HUES48 (cell line): ENCODE measurements at regions not wholly inside any gene's neighbourhood (a gene's known extent, or its start where the extent isn't known, plus 50 kb on each side); places are given as distances from the start of the nearest gene placed in this dataset.

Experiments
- H3K27ac ChIP-seq: one replicate; pipeline ENCODE4 v1.7.0; 2013; ENCODE audit warnings: low read depth, low read length, inconsistent platforms
- H3K27me3 ChIP-seq: 2 replicates; pipeline ENCODE4 v1.6.1; 2013; ENCODE audit warnings: mild to moderate bottlenecking, low read length; ENCODE audit not compliant: control insufficient read depth, insufficient read depth
- H3K36me3 ChIP-seq: 2 replicates; pipeline ENCODE4 v1.6.1; 2013; ENCODE audit warnings: low read length; ENCODE audit not compliant: control insufficient read depth, insufficient read depth
- H3K4me1 ChIP-seq: 2 replicates; pipeline ENCODE4 v1.6.1; 2013; ENCODE audit warnings: mild to moderate bottlenecking, low read length; ENCODE audit not compliant: control insufficient read depth, insufficient read depth
- H3K4me3 ChIP-seq: 2 replicates; pipeline ENCODE4 v1.5.1; 2013; ENCODE audit warnings: mild to moderate bottlenecking, low read depth, low read length
- H3K9ac ChIP-seq: 2 replicates; pipeline ENCODE4 v1.6.1; 2013; ENCODE audit warnings: mild to moderate bottlenecking, low read depth, low read length, moderate library complexity
- H3K9me3 ChIP-seq: 2 replicates; pipeline ENCODE4 v1.6.1; 2013; ENCODE audit warnings: low read length; ENCODE audit not compliant: control insufficient read depth, insufficient read depth

DNA sequence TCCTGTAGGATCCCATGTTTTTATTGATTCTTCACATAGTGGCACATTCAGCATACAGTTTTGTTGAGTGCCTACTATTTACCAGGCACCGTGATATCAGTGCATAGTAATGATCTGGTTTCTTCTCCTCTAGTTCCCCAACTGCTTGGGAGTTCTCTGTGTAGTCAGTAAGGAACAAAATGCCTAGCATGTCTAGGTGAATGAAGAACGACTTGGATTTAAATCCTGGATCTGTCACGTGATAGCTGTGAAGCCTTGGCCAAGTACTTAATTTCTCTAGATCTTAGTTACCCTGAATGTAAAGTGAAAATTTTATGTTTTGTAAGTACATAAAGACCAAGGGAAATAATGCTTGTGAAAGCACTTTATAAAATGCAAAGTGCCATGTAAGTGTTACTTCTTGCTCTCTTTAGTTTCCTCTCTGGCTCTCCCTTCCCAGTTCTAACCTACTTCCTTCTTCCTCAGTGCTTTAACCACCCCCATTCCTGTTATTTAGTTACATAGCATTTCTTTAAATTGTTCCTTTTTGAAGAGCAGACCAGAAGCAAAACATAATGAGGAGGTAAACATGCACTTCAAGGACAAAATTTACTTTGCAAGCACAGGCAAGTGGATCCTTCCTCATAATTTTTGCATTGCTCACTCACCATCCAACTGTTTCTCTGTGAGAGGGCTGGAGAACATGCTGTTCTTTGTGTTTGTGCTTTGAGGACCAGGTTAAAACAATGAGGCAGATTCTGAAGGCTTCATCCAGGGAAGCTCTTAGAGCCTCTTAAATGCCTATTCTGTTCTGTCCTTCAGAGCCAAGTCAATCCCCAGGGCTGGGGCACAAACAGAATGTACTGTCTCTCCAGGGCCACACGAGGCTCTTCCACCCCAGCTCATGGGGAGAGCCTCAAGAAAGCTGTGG is 353.9 kb upstream of the TENM4 start:
- Histone ChIP-seq H3K9me3 (no peaks in the 10 kb centered on the region), H3K4me3 (no peak overlapping the region), H3K9ac (no peak overlapping the region), H3K27ac (no peak overlapping the region), H3K36me3 (no peaks in the 10 kb centered on the region), H3K27me3 (no peaks in the 10 kb centered on the region), H3K4me1 (no peaks in the 10 kb centered on the region)

DNA sequence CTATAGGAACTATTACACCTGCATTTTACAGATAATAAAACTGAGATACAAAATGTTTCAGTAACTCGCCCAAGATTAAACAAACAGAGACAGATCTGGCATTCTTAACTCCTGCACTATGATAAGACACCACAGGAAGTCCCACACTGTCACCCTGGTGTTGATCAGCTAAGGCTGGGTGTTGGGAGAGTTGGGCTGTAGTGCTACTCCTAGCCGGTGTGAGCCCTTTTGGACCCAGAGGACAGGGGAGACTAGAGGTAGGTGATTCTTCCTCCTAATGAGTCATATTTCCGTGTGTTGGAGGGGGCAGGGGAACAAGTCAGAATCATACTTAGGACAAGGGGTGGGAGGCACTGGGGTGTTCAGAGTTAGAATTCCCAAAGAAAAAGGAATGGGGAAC is 353.2 kb upstream of the TENM4 start:
- H3K4me3 ChIP-seq, result no peak overlapping the region
- H3K4me1 ChIP-seq, result no peaks in the 10 kb centered on the region
- no peaks in the 10 kb centered on the region for H3K27me3 ChIP-seq
- H3K27ac ChIP-seq, result no peak overlapping the region
- no peaks in the 10 kb centered on the region for H3K36me3 ChIP-seq
- H3K9ac ChIP-seq, result no peak overlapping the region
- H3K9me3 ChIP-seq, result no peaks in the 10 kb centered on the region

DNA sequence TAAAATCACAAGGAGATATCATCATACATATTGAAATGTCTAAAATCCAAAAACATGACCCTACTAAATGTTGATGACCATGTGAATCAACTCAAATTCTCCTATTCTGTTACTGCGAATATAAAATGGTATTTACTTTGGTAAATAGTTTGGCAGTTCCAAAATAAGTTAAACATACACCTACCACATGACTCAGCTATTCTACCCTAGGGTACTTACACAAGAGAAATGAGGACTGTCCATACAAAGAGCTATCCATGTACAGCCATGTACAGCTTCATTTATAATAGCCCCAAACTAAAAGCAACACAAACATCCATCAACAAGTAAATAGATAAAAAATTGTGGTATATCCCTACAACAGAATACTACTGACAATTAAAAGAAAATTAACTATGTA is 346.1 kb upstream of the TENM4 start:
- Histone ChIP-seq H3K4me1 (no peaks in the 10 kb centered on the region), H3K27ac (no peak overlapping the region), H3K4me3 (no peak overlapping the region), H3K36me3 (no peaks in the 10 kb centered on the region), H3K9ac (no peak overlapping the region), H3K9me3 (no peaks in the 10 kb centered on the region), H3K27me3 (no peaks in the 10 kb centered on the region)

DNA sequence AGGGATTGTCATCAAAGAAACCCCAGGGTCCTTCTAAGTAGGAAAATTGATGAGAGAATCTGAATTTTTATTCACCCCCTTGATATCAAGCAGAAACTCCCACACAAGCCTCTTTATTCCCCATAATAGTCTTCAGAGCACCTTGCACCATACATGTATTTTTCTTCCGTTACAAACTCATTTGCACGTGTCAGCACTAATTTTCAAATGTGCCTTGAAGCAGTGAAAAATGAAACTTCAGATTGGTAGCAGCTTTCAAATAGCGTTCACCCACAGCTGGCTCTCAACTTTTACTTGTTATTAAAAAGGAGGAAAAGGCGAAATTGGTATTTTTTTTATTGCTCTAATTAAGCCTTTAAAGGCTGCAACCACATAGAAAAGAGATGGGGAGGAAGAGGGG is 343.0 kb upstream of the TENM4 start:
- no peaks in the 10 kb centered on the region for H3K36me3 ChIP-seq
- no peaks in the 10 kb centered on the region for H3K27me3 ChIP-seq
- H3K9ac ChIP-seq, result no peak overlapping the region
- H3K9me3 ChIP-seq, result no peaks in the 10 kb centered on the region
- H3K4me1 ChIP-seq, result no peaks in the 10 kb centered on the region
- no peak overlapping the region for H3K4me3 ChIP-seq
- H3K27ac ChIP-seq, result no peak overlapping the region

DNA sequence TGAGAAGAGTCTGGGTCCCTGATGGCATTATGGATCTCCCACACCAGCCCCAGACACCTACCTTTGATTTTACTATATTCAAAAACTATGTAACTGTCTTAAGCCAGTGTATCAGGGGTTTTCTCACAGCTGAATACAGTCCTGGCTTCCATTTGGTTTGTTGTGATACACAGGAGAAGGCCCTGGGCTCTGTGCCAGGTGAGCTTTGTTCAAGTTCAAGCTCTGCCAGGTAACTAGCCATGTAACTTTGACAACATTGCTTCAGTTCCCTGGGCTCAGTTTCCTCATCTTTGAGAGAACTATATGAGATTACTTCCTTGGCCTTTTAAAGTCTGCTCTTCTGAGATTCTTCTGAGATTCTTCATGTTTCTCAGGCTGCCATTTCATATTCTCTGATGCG is 327.5 kb upstream of the TENM4 start:
- no peaks in the 10 kb centered on the region for H3K36me3 ChIP-seq
- H3K9me3 ChIP-seq, result no peaks in the 10 kb centered on the region
- no peaks in the 10 kb centered on the region for H3K4me1 ChIP-seq
- no peaks in the 10 kb centered on the region for H3K27me3 ChIP-seq
- no peak overlapping the region for H3K9ac ChIP-seq
- H3K4me3 ChIP-seq, result no peak overlapping the region
- H3K27ac ChIP-seq, result no peak overlapping the region

DNA sequence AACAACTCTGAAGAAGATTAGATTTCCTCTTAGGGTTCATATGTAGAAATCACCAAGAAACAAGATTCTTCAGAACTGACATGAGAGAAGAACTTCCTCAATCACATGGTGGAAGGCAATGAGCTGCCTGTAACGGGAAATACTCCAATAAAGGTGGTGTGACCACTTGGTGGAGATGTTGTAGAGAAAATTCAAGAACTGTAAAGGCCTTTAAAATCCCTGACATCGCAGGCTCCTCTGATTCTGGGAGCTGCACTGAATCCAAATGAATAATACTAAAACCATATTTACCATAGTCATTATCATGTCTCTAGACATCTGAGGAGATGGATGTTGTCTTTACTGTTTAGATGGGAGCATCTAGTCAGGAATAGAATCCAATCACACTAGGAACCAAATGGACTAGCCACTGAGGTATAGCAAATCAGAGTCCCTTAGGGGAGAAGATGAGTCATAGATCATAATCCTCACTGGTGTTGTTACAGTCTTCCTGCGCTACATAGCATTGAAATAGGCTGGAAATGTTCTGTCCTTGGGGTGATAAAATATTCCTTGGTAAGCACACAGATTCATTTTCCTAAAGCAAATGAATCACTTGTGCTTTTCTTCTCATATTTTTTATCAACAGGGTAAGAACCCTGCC is 321.6 kb upstream of the TENM4 start:
- H3K36me3 ChIP-seq, result no peaks in the 10 kb centered on the region
- no peaks in the 10 kb centered on the region for H3K27me3 ChIP-seq
- no peaks in the 10 kb centered on the region for H3K4me1 ChIP-seq
- H3K9ac ChIP-seq, result no peak overlapping the region
- no peak overlapping the region for H3K27ac ChIP-seq
- no peak overlapping the region for H3K4me3 ChIP-seq
- H3K9me3 ChIP-seq, result no peaks in the 10 kb centered on the region

DNA sequence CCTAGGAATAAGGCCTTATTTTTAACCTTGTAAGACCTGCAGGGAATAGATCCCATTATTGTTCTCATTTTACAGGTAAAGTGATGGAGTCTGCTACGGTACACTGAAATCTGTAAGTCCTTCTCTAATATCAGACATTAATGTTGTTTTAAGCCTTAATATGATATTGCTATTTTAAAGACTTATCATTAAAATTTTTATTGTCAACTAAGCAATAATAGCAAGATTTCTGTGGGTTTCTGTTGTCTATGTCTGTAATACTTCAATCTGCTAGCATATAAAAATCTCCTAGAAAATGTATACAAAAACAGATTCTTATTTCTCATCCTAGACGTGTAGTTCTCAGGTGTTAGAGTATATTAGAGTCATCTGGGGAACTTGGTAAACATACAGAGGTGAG is 317.5 kb upstream of the TENM4 start:
- Histone ChIP-seq H3K36me3 (no peaks in the 10 kb centered on the region), H3K9ac (no peak overlapping the region), H3K9me3 (no peaks in the 10 kb centered on the region), H3K4me1 (no peaks in the 10 kb centered on the region), H3K4me3 (no peak overlapping the region), H3K27me3 (no peaks in the 10 kb centered on the region), H3K27ac (no peak overlapping the region)

DNA sequence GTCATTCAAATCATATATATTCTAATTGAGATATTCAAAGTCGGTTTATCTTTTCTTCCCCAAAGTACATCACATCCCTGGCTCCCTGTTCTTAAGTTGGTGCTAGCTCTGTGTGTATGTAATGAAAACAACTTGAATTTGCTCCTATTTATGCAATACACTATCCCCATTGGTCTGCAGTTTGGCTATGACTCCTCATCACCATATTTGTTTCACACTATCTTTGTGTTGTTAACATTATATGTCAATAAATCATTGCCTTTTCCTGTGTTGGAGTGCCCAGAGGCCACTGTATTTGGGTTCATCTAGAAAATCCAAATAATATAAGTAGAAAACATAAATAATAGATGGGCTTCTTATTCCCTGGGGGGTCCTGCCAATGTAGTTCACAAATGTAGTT is 306.6 kb upstream of the TENM4 start:
- H3K4me3 ChIP-seq, result no peak overlapping the region
- H3K9ac ChIP-seq, result no peak overlapping the region
- H3K9me3 ChIP-seq, result no peaks in the 10 kb centered on the region
- H3K27me3 ChIP-seq, result no peaks in the 10 kb centered on the region
- H3K36me3 ChIP-seq, result no peaks in the 10 kb centered on the region
- no peak overlapping the region for H3K27ac ChIP-seq
- no peaks in the 10 kb centered on the region for H3K4me1 ChIP-seq

DNA sequence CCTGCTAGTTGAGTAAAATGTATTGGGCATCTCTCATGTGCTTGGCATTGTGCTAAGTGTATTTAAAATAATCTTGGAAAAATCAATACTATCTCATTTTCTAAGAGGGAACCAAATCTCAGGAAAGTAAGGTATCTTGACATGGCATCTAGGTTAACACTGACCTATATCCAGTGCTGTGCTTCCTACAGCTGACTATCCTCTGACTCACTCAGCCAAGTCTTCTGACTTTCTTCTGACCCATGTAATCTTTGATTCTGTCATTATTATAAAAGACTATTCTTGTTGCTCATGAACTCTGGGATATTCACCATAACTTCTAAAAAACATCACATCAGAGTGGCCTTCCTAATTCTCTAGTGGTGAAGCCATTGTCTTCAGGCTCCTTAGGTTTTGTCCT is 304.1 kb upstream of the TENM4 start:
- no peak overlapping the region for H3K9ac ChIP-seq
- H3K27ac ChIP-seq, result no peak overlapping the region
- no peaks in the 10 kb centered on the region for H3K9me3 ChIP-seq
- H3K36me3 ChIP-seq, result no peaks in the 10 kb centered on the region
- no peaks in the 10 kb centered on the region for H3K4me1 ChIP-seq
- no peaks in the 10 kb centered on the region for H3K27me3 ChIP-seq
- no peak overlapping the region for H3K4me3 ChIP-seq

DNA sequence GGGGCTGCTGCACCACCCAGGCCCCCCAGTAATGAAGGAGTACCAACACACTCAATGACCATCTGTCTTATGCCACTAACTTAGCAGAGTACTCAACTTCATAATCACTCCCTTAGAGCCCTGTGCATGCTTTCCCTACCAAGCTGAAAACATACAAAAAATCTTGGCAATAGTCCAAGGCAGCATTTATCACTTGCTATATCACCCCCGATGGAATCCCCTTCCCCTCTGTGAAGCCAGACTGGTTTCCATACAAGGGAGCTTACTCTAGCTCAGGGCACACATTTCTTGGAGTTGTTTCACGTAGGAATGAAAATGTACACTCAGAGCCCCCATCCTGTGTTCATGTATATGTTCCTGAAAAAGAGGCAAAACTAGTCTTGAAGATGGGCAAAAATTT is 301.3 kb upstream of the TENM4 start:
- no peak overlapping the region for H3K4me3 ChIP-seq
- H3K36me3 ChIP-seq, result no peaks in the 10 kb centered on the region
- H3K9ac ChIP-seq, result no peak overlapping the region
- H3K27ac ChIP-seq, result no peak overlapping the region
- H3K27me3 ChIP-seq, result no peaks in the 10 kb centered on the region
- H3K4me1 ChIP-seq, result no peaks in the 10 kb centered on the region
- no peaks in the 10 kb centered on the region for H3K9me3 ChIP-seq

DNA sequence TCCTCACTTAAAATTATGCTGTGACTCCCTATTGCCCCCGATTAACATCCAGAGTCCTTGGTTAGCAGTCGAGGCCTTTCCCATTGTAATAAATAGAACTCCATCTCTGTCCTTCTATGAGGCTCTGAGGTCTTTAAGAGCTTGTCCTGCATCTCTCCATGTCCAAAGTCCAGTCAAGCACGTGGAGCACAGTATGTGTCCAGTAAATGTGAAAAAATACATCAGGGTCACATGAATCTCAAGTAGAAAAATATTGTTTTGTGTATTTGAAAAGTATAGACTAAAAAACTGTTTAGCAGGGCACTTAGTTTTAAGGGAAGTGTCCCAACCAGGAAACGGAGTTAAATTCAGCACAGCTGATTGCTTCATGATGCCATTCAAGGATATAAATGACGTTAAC is 298.8 kb upstream of the TENM4 start:
- no peaks in the 10 kb centered on the region for H3K4me1 ChIP-seq
- H3K36me3 ChIP-seq, result no peaks in the 10 kb centered on the region
- H3K27ac ChIP-seq, result no peak overlapping the region
- H3K4me3 ChIP-seq, result no peak overlapping the region
- no peaks in the 10 kb centered on the region for H3K27me3 ChIP-seq
- no peak overlapping the region for H3K9ac ChIP-seq
- H3K9me3 ChIP-seq, result no peaks in the 10 kb centered on the region
